Colonic mucosa (tissue), 4 donors: ENCODE measurements at regions not wholly inside any gene's neighbourhood (a gene's known extent, or its start where the extent isn't known, plus 50 kb on each side); places are given as distances from the start of the nearest gene placed in this dataset.
"Not testable (repeated sequence)": the region's sequence is repeated elsewhere in the genome, so short reads cannot be mapped to it uniquely, and the experiment has no call there.

Experiments
- DNase-seq: peaks from one replicate; pipeline ENCODE4 v3.0.0-alpha.2; 2020
- H3K27ac ChIP-seq: fragments of 200-600 bp; one replicate; pipeline ENCODE4 v1.8.0; 2021
- H3K27me3 ChIP-seq: fragments of 200-600 bp; one replicate; pipeline ENCODE4 v1.8.0; 2021
- H3K36me3 ChIP-seq: fragments of 200-600 bp; one replicate; pipeline ENCODE4 v1.8.0; 2021
- H3K4me1 ChIP-seq: fragments of 200-600 bp; one replicate; pipeline ENCODE4 v1.8.0; 2021; ENCODE audit warnings: mild to moderate bottlenecking
- H3K4me3 ChIP-seq: fragments of 200-600 bp; one replicate; pipeline ENCODE4 v1.8.0; 2021
- H3K9ac ChIP-seq, 2 donors: one replicate each; pipeline ENCODE4 v1.7.0; 2013; ENCODE audit warnings: control low read depth in 2 of 2, low read depth in 2 of 2, low read length in 2 of 2
- H3K9me3 ChIP-seq: fragments of 200-600 bp; one replicate; pipeline ENCODE4 v1.8.0; 2021
- intact Hi-C: fragments of 100-400 bp; cut with DNase I; formaldehyde crosslinking; loops from one replicate; pipeline ENCODE4 v1.14.1; 2022
- TF ChIP-seq, protein P1 (sequence below): fragments of 200-600 bp; IDR thresholded peaks from one replicate; pipeline ENCODE4 v1.8.0; 2022; ENCODE audit warnings: antibody characterized with exemption, mild to moderate bottlenecking
- donor health status: healthy.
- donor health status: DM: no; HTN: no; CAD: no.
- donor health status: DM: no; HTN: no; CAD: no.

DNA sequence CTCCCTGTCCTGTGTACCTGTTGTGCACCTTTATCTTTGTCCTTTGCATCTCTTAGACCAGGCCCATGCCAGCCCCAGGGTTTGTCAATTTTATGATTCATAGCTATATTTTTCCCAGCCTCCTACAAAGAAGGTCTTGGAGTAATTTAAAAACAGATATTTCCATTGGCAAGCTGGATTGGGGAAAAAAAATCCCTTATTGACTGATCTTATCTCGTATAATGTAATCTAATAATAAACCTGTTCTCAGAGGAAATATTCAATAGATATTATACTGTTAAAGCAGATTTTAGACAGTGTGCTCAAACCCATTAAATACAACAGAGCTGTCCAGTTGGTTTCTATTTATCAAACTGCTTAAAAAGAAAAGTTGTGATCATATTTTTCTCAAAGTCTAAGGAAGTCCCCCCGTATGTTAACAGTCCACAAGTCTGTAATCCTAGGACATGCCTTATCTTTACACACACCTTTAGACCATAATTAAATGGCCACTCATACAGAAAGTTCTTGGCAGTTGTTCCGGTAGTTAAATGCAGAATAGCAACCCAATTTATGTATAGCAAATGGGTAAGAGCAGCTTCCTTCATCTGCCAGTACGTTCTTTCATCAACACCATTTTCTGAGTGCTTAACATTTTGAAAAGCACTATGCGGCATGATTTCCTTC, 700.9 kb upstream of the NR2F2 start:
- Histone ChIP-seq H3K4me3 (no peak overlapping the region), H3K4me1 (no peaks in the 10 kb centered on the region), H3K9ac (no peak overlapping the region), H3K9me3 (no peaks in the 10 kb centered on the region), H3K36me3 (no peaks in the 10 kb centered on the region), H3K27ac (no peak overlapping the region), H3K27me3 (no peaks in the 10 kb centered on the region)
- intact Hi-C loops, result no loop called here
- no peak for DNase-seq
- TF ChIP-seq, protein P1, sequence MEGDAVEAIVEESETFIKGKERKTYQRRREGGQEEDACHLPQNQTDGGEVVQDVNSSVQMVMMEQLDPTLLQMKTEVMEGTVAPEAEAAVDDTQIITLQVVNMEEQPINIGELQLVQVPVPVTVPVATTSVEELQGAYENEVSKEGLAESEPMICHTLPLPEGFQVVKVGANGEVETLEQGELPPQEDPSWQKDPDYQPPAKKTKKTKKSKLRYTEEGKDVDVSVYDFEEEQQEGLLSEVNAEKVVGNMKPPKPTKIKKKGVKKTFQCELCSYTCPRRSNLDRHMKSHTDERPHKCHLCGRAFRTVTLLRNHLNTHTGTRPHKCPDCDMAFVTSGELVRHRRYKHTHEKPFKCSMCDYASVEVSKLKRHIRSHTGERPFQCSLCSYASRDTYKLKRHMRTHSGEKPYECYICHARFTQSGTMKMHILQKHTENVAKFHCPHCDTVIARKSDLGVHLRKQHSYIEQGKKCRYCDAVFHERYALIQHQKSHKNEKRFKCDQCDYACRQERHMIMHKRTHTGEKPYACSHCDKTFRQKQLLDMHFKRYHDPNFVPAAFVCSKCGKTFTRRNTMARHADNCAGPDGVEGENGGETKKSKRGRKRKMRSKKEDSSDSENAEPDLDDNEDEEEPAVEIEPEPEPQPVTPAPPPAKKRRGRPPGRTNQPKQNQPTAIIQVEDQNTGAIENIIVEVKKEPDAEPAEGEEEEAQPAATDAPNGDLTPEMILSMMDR, result no peak

DNA sequence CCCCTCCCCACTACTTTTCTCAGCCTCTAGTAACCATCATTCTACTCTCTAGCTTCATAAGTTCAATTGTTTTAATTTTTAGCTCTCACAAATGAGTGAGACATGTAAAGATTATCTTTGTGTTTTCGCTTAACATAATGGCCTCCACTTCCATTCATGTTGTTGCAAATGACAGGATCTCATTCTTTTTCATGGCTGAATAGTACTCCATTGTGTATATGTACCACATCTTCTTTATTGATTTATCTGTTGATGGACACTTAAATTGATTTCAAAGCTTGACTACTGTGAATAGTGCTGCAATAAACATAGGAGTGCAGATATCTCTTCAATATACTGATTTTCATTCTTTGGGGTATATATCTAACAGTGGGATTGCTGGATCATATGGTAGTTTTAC, 699.8 kb upstream of the NR2F2 start:
- TF ChIP-seq, protein P1, result no peak
- Histone ChIP-seq H3K9me3 (no peaks in the 10 kb centered on the region), H3K4me3 (no peak overlapping the region), H3K27ac (no peak overlapping the region), H3K27me3 (no peaks in the 10 kb centered on the region), H3K4me1 (no peaks in the 10 kb centered on the region), H3K36me3 (no peaks in the 10 kb centered on the region), H3K9ac (no peak overlapping the region)
- DNase-seq, result no peak
- intact Hi-C loops, result no loop called here

DNA sequence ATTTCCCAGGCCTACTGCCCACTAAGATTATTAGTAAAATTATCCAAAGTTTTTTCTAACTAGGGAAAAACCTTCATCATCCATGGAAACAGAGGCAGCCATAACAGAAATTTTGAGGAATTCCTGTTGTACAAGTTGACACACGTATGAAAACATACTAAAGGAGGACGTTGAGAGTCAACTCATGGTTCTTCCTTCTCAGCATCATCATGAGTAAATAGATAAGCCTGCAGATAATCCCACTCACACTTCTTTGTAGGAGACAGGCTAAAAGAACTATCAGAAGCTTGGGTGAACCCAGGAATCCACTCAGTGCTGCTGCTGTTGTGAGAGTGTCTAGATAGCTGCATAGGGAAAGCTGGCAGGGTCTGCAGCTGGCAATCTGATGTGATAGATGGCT, 694.8 kb upstream of the NR2F2 start:
- no peaks in the 10 kb centered on the region for H3K36me3 ChIP-seq
- intact Hi-C loops, result no loop called here
- H3K4me3 ChIP-seq, result no peak overlapping the region
- no peak overlapping the region for H3K27ac ChIP-seq
- no peak overlapping the region for H3K9ac ChIP-seq
- no peaks in the 10 kb centered on the region for H3K27me3 ChIP-seq
- no peak for DNase-seq
- H3K4me1 ChIP-seq, result no peaks in the 10 kb centered on the region
- TF ChIP-seq, protein P1, result no peak
- H3K9me3 ChIP-seq, result no peaks in the 10 kb centered on the region

DNA sequence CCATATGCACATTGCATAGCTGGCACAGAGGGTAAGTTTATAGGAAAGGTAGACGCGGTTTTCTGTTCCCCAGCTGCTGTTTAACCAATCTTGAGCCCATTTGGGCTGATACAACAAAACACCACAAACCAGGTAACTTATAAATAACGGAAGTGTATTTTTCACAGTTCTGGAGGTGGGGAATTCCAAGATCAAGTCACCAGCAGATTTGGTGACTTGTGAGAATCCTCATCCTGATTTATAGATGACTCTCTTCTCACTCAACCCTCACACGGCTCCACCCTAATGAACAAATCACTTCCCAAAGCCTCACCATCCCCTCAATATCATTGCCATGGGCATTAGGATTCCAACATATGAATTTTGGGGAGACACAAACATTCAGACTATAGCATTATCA, 694.4 kb upstream of the NR2F2 start:
- no peaks in the 10 kb centered on the region for H3K9me3 ChIP-seq
- no peak overlapping the region for H3K9ac ChIP-seq
- no peaks in the 10 kb centered on the region for H3K36me3 ChIP-seq
- TF ChIP-seq, protein P1, result no peak
- H3K27ac ChIP-seq, result no peak overlapping the region
- intact Hi-C loops, result no loop called here
- H3K27me3 ChIP-seq, result no peaks in the 10 kb centered on the region
- H3K4me3 ChIP-seq, result no peak overlapping the region
- no peak for DNase-seq
- H3K4me1 ChIP-seq, result no peaks in the 10 kb centered on the region

DNA sequence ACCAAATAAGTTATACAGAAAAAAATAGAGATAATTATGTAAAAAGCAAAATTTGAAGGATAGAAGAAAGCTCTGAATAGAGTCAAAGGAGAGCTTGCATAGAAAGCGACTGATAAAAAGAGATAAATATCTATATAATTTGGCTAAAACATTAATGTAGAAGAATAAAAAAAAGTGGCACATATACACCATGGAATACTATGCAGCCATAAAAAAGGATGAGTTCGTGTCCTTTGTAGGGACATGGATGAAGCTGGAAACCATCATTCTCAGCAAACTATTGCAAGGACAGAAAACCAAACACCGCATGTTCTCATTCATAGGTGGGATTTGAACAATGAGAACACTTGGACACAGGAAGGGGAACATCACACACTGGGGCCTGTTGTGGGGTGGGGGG, 693.3 kb upstream of the NR2F2 start:
- H3K4me1 ChIP-seq, H3K9ac ChIP-seq, H3K4me3 ChIP-seq, intact Hi-C loops, H3K27me3 ChIP-seq, H3K27ac ChIP-seq, H3K9me3 ChIP-seq, H3K36me3 ChIP-seq, DNase-seq: not testable (repeated sequence)

DNA sequence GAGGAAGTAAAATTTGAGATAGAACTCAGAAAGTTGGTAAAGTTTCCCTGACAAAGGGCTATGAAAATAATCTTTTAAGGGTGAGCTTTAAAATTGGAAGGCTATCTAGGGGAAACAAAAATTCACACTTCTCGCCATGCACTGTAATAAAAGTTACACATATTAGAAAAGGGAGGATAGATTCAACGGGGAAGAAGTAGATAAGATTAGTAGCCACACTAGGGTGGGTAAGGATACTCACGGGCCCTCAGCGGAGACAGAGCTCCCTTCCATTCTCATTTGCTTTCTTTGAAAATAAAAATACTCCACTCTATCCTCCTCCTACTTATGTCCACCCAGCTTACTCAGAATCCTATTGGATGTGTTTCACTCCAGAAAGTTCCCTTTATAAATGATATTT, 691.3 kb upstream of the NR2F2 start:
- H3K9ac ChIP-seq, result no peak overlapping the region
- no peak for DNase-seq
- H3K27me3 ChIP-seq, result no peaks in the 10 kb centered on the region
- no peaks in the 10 kb centered on the region for H3K9me3 ChIP-seq
- no peaks in the 10 kb centered on the region for H3K4me1 ChIP-seq
- intact Hi-C loops, result no loop called here
- no peaks in the 10 kb centered on the region for H3K36me3 ChIP-seq
- no peak overlapping the region for H3K27ac ChIP-seq
- TF ChIP-seq, protein P1, result no peak
- no peak overlapping the region for H3K4me3 ChIP-seq
